ENCODE measurements at regions not wholly inside any gene's neighbourhood (a gene's known extent, or its start where the extent isn't known, plus 50 kb on each side); places are given as distances from the start of the nearest gene placed in this dataset.

GRCh38 chr13:37241786-37242185 is 136.3 kb upstream of the CSNK1A1L start:
- in situ Hi-C loops (cut with MboI): no loop called here
- no peak overlapping the region for H3K27ac ChIP-seq (ENCODE audit: extremely low read depth, low read depth, low read length)
- ChIA-PET POLR2A (no interaction called here), CTCF (ENCODE audit: low intra/inter-chr PET ratio) (no interaction called here)
- no peak for FAIRE-seq
- H3K4me3 ChIP-seq: no peak overlapping the region
- DNase-seq (ENCODE audit: extremely low read depth in 1 of 4, low spot score in 3 of 4): no peak
- H3K9ac ChIP-seq (ENCODE audit: insufficient read depth in 1 of 2, low read depth in 2 of 2, low read length in 2 of 2): no peak overlapping the region
- H3K27me3 ChIP-seq (ENCODE audit: control insufficient read depth in 2 of 2, insufficient read depth in 2 of 2, low read length in 2 of 2): no peaks in the 10 kb centered on the region
- H3K4me1 ChIP-seq (replicated peaks in 1 of 2; ENCODE audit: control insufficient read depth in 2 of 2, insufficient read depth in 2 of 2, low read length in 2 of 2): no peaks in the 10 kb centered on the region
- 2% methylated on average over 4 of the region's 4 CpGs for WGBS (ENCODE audit: insufficient coverage, low coverage, missing lambda C conversion rate)
- H3K9me1 ChIP-seq (ENCODE audit: control insufficient read depth, insufficient read depth, low read length): no peaks in the 10 kb centered on the region
- no peak overlapping the region for H3K4me2 ChIP-seq (ENCODE audit: insufficient read depth, low read length)
- no TSS peak for BruUV-seq (replicated peaks)
- H4K20me1 ChIP-seq (replicated peaks; ENCODE audit: control insufficient read depth, insufficient read depth, low read length): no peaks in the 10 kb centered on the region
- intact Hi-C loops (cut with micrococcal nuclease): no loop called here
- H3K79me2 ChIP-seq (ENCODE audit: control insufficient read depth, insufficient read depth, low read length): no peaks in the 10 kb centered on the region
- H3K36me3 ChIP-seq (ENCODE audit: control insufficient read depth, insufficient read depth, low read length): no peaks in the 10 kb centered on the region
- no peak for ATAC-seq
- H3K9me3 ChIP-seq (replicated peaks; ENCODE audit: control insufficient read depth, insufficient read depth, low read depth, low read length): no peaks in the 10 kb centered on the region
- no peak overlapping the region for H2AFZ ChIP-seq (ENCODE audit: low read depth, low read length)
- TF ChIP-seq SAP30 (IDR thresholded peaks at IDR 0.05; ENCODE audit: borderline replicate concordance, insufficient read depth, low read depth, low read length, poor library complexity, severe bottlenecking) (no peak), CTCF (IDR thresholded peaks at IDR 0.05 in 2 of 3, conservative IDR thresholded peaks at IDR 0.05 in 1 of 3; ENCODE audit: insufficient read depth in 2 of 3, low read depth in 1 of 3, low read length in 3 of 3) (no peak), ZMIZ1 (IDR thresholded peaks at IDR 0.05; ENCODE audit: low read depth in 2 of 2, low read length in 2 of 2) (no peak), CBX3 (IDR thresholded peaks at IDR 0.05; ENCODE audit: borderline replicate concordance in 1 of 2, low read length in 2 of 2) (no peak), CTBP1 (IDR thresholded peaks at IDR 0.05; ENCODE audit: borderline replicate concordance) (no peak), ZNF324 (CRISPR knock-in tag; IDR thresholded peaks at IDR 0.05) (no peak), NFE2L1 (tag; IDR thresholded peaks at IDR 0.05; ENCODE audit: borderline replicate concordance, low read depth) (no peak), CXXC5 (CRISPR knock-in tag; IDR thresholded peaks at IDR 0.05) (no peak), BRCA1 (IDR thresholded peaks at IDR 0.05) (no peak), BRCA1 (CRISPR knock-in tag; IDR thresholded peaks at IDR 0.05) (no peak), CREB3 (tag; conservative IDR thresholded peaks at IDR 0.05; ENCODE audit: low read depth) (no peak), USF2 (CRISPR knock-in tag; IDR thresholded peaks at IDR 0.05) (no peak), ZNF408 (CRISPR knock-in tag; IDR thresholded peaks at IDR 0.05; ENCODE audit: low read depth) (no peak), SMARCB1 (IDR thresholded peaks at IDR 0.05; ENCODE audit: insufficient read length, low read depth) (no peak)
